ENCODE measurements at regions not wholly inside any gene's neighbourhood (a gene's known extent, or its start where the extent isn't known, plus 50 kb on each side); places are given as distances from the start of the nearest gene placed in this dataset.

DNA sequence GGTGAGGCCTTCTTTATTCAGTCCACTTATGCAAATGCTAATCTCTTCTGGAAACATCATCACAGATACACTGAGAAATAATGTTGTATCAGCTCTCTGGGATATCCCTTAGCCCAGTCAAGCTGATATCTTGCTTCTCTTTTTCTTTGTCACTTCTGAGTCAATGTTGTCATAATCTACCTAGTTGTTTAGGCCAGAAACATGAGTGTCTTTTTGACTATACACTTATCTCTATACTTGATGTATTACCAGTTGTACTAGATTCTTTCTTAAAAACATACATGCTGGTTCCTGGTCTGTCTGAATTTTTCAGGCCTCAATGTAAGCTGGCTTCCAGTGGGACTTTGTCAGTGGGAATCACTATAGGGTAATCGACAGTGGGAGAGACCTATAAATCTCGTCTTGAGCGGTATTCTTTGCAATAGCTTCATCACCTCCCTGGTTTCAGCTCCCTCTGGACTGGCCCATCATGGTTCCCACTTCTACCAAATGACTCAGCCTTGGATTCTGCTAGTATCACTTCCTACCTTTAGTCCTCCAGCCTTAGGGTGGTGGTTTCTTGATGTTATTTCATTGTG lies 135.2 kb upstream of the CYYR1 start:
- Histone ChIP-seq H3K4me1 (ENCODE audit: control insufficient read depth, insufficient read depth, low read length) (no peaks in the 10 kb centered on the region), H3K36me3 (ENCODE audit: control insufficient read depth in 2 of 2, insufficient read depth in 2 of 2, low read length in 2 of 2) (no peaks in the 10 kb centered on the region), H3K9ac (ENCODE audit: low read length in 2 of 2) (no peak overlapping the region), H3K27ac (ENCODE audit: low read length) (no peak overlapping the region), H3K9me3 (ENCODE audit: control insufficient read depth in 2 of 2, low read length in 2 of 2) (no peaks in the 10 kb centered on the region), H3K4me3 (ENCODE audit: low read length in 2 of 2) (no peak overlapping the region), H3K27me3 (ENCODE audit: control insufficient read depth in 1 of 2, insufficient read depth in 2 of 2, low read length in 2 of 2) (no peaks in the 10 kb centered on the region)

- Histone ChIP-seq H3K9me3 (ENCODE audit: control insufficient read depth in 2 of 2, low read length in 2 of 2) (no peaks in the 10 kb centered on the region), H3K4me1 (ENCODE audit: control insufficient read depth, insufficient read depth, low read length) (no peaks in the 10 kb centered on the region), H3K36me3 (ENCODE audit: control insufficient read depth in 2 of 2, insufficient read depth in 2 of 2, low read length in 2 of 2) (no peaks in the 10 kb centered on the region), H3K4me3 (ENCODE audit: low read length in 2 of 2) (no peak overlapping the region), H3K27ac (ENCODE audit: low read length) (no peak overlapping the region), H3K9ac (ENCODE audit: low read length in 2 of 2) (no peak overlapping the region), H3K27me3 (ENCODE audit: control insufficient read depth in 1 of 2, insufficient read depth in 2 of 2, low read length in 2 of 2) (no peaks in the 10 kb centered on the region)
Observed at GRCh38 chr21:26707246-26707645, 134.2 kb upstream of the CYYR1 start.

- no peak overlapping the region for H3K27ac ChIP-seq (ENCODE audit: low read length)
- no peaks in the 10 kb centered on the region for H3K9me3 ChIP-seq (ENCODE audit: control insufficient read depth in 2 of 2, low read length in 2 of 2)
- no peaks in the 10 kb centered on the region for H3K36me3 ChIP-seq (ENCODE audit: control insufficient read depth in 2 of 2, insufficient read depth in 2 of 2, low read length in 2 of 2)
- no peaks in the 10 kb centered on the region for H3K4me1 ChIP-seq (ENCODE audit: control insufficient read depth, insufficient read depth, low read length)
- H3K4me3 ChIP-seq (ENCODE audit: low read length in 2 of 2): no peak overlapping the region
- H3K27me3 ChIP-seq (ENCODE audit: control insufficient read depth in 1 of 2, insufficient read depth in 2 of 2, low read length in 2 of 2): no peaks in the 10 kb centered on the region
- no peak overlapping the region for H3K9ac ChIP-seq (ENCODE audit: low read length in 2 of 2)
Observed at GRCh38 chr21:26698416-26698815, 125.3 kb upstream of the CYYR1 start.

DNA sequence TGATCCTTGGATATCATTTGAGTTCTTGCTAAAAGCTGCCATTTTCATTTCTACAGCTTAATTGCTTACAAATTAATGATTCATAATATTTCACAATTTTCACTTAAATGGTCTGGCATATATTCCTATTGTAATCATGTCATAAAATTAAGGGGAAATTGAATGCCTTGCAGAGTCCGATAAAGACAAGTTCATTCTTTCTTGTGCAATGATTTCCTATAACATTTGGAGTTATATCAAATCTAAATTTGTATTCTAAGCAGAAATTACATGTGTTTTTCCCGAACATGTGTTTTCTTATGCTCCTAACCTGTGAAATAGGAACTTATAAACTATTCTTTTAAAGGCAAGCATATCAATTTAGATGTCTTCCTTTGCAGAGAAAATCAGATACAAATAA lies 118.3 kb upstream of the CYYR1 start:
- no peaks in the 10 kb centered on the region for H3K27me3 ChIP-seq (ENCODE audit: control insufficient read depth in 1 of 2, insufficient read depth in 2 of 2, low read length in 2 of 2)
- H3K9ac ChIP-seq (ENCODE audit: low read length in 2 of 2): no peak overlapping the region
- H3K4me1 ChIP-seq (ENCODE audit: control insufficient read depth, insufficient read depth, low read length): no peaks in the 10 kb centered on the region
- no peaks in the 10 kb centered on the region for H3K36me3 ChIP-seq (ENCODE audit: control insufficient read depth in 2 of 2, insufficient read depth in 2 of 2, low read length in 2 of 2)
- no peak overlapping the region for H3K4me3 ChIP-seq (ENCODE audit: low read length in 2 of 2)
- no peak overlapping the region for H3K27ac ChIP-seq (ENCODE audit: low read length)
- H3K9me3 ChIP-seq (ENCODE audit: control insufficient read depth in 2 of 2, low read length in 2 of 2): no peaks in the 10 kb centered on the region

DNA sequence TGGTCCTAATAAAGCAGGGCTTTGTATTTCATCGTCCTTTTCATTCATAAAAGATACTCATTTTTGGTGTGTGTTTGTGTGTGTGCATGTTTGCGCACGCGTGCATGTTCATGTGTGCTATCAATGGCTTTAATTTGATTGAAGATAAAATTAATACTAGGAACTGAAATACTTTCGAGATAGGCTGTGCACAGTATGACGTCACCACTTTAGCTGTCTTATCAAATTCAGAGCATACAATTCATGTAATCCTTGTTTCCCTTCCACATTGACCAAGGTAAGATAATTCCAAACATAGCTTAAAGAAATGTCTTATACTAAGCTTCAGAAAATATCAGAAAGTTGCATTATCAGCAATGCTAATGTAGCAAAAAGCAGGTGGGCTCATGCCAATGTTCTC lies 113.6 kb upstream of the CYYR1 start:
- no peaks in the 10 kb centered on the region for H3K27me3 ChIP-seq (ENCODE audit: control insufficient read depth in 1 of 2, insufficient read depth in 2 of 2, low read length in 2 of 2)
- H3K4me3 ChIP-seq (ENCODE audit: low read length in 2 of 2): no peak overlapping the region
- no peak overlapping the region for H3K27ac ChIP-seq (ENCODE audit: low read length)
- H3K4me1 ChIP-seq (ENCODE audit: control insufficient read depth, insufficient read depth, low read length): no peaks in the 10 kb centered on the region
- no peaks in the 10 kb centered on the region for H3K36me3 ChIP-seq (ENCODE audit: control insufficient read depth in 2 of 2, insufficient read depth in 2 of 2, low read length in 2 of 2)
- H3K9ac ChIP-seq (ENCODE audit: low read length in 2 of 2): no peak overlapping the region
- H3K9me3 ChIP-seq (ENCODE audit: control insufficient read depth in 2 of 2, low read length in 2 of 2): no peaks in the 10 kb centered on the region

DNA sequence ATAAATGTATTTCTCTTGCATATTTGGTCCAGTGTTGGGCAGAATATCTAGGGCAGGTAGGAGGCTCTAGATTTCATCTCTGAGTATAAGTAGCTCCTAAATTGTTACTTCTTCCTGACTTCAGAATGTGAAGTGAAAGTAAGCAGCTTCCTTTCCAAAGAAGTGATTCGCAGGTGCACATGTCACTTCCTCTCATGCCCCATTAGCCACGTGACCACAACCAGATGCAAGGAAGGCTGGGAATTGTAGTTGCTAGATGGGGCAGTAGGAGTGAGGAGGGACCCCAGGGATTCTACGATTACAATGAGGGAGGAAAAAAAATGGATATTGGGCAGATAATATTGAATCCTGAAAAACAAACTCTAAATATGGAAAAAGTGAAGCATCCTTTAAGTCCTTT lies 113.2 kb upstream of the CYYR1 start:
- no peak overlapping the region for H3K9ac ChIP-seq (ENCODE audit: low read length in 2 of 2)
- H3K9me3 ChIP-seq (ENCODE audit: control insufficient read depth in 2 of 2, low read length in 2 of 2): no peaks in the 10 kb centered on the region
- H3K27ac ChIP-seq (ENCODE audit: low read length): no peak overlapping the region
- no peak overlapping the region for H3K4me3 ChIP-seq (ENCODE audit: low read length in 2 of 2)
- no peaks in the 10 kb centered on the region for H3K27me3 ChIP-seq (ENCODE audit: control insufficient read depth in 1 of 2, insufficient read depth in 2 of 2, low read length in 2 of 2)
- H3K36me3 ChIP-seq (ENCODE audit: control insufficient read depth in 2 of 2, insufficient read depth in 2 of 2, low read length in 2 of 2): no peaks in the 10 kb centered on the region
- no peaks in the 10 kb centered on the region for H3K4me1 ChIP-seq (ENCODE audit: control insufficient read depth, insufficient read depth, low read length)

DNA sequence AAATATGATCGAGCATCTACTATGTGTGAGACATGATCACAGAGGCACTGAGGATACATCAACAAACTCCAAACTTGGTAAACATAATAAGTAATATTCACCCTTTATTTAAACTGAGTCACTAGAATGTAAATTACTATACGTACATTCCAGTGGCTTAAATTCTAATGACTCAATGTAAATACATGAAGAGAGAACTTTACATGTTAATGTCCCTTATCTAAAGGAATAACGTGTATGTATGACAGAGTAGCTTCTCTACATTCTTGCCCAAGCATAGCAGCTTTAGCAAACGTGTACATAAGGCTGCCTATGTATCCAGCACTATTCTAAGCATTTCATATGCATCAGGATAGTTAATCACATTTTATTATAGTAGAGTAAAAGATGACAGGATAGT lies 111.8 kb upstream of the CYYR1 start:
- H3K4me1 ChIP-seq (ENCODE audit: control insufficient read depth, insufficient read depth, low read length): no peaks in the 10 kb centered on the region
- no peak overlapping the region for H3K27ac ChIP-seq (ENCODE audit: low read length)
- H3K27me3 ChIP-seq (ENCODE audit: control insufficient read depth in 1 of 2, insufficient read depth in 2 of 2, low read length in 2 of 2): no peaks in the 10 kb centered on the region
- no peaks in the 10 kb centered on the region for H3K36me3 ChIP-seq (ENCODE audit: control insufficient read depth in 2 of 2, insufficient read depth in 2 of 2, low read length in 2 of 2)
- no peak overlapping the region for H3K9ac ChIP-seq (ENCODE audit: low read length in 2 of 2)
- H3K4me3 ChIP-seq (ENCODE audit: low read length in 2 of 2): no peak overlapping the region
- no peaks in the 10 kb centered on the region for H3K9me3 ChIP-seq (ENCODE audit: control insufficient read depth in 2 of 2, low read length in 2 of 2)

DNA sequence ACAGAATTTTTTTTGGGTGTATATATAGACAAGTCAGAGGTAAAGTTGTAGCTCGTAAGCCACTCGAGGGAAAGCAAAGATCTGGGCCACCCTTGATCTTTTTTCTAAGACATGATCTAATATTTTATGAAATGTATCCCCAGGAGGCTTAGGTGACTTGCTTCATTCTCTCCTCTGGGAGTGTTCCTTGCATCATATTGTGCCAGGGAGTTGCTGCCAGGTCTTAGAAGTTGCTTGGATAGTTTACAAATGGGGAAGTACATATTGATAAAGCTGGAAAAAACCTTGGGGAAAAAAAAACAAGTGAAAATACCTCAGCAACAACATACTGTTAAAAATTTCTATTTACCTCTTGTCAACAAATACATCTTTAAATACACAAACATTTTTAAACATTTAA lies 110.9 kb upstream of the CYYR1 start:
- H3K4me1 ChIP-seq (ENCODE audit: control insufficient read depth, insufficient read depth, low read length): no peaks in the 10 kb centered on the region
- H3K9ac ChIP-seq (ENCODE audit: low read length in 2 of 2): no peak overlapping the region
- H3K36me3 ChIP-seq (ENCODE audit: control insufficient read depth in 2 of 2, insufficient read depth in 2 of 2, low read length in 2 of 2): no peaks in the 10 kb centered on the region
- H3K27me3 ChIP-seq (ENCODE audit: control insufficient read depth in 1 of 2, insufficient read depth in 2 of 2, low read length in 2 of 2): no peaks in the 10 kb centered on the region
- no peaks in the 10 kb centered on the region for H3K9me3 ChIP-seq (ENCODE audit: control insufficient read depth in 2 of 2, low read length in 2 of 2)
- H3K27ac ChIP-seq (ENCODE audit: low read length): no peak overlapping the region
- H3K4me3 ChIP-seq (ENCODE audit: low read length in 2 of 2): no peak overlapping the region

GRCh38 chr21:26679284-26679683 lies 106.2 kb upstream of the CYYR1 start:
- no peaks in the 10 kb centered on the region for H3K9me3 ChIP-seq (ENCODE audit: control insufficient read depth in 2 of 2, low read length in 2 of 2)
- no peaks in the 10 kb centered on the region for H3K4me1 ChIP-seq (ENCODE audit: control insufficient read depth, insufficient read depth, low read length)
- H3K27ac ChIP-seq (ENCODE audit: low read length): no peak overlapping the region
- H3K36me3 ChIP-seq (ENCODE audit: control insufficient read depth in 2 of 2, insufficient read depth in 2 of 2, low read length in 2 of 2): no peaks in the 10 kb centered on the region
- H3K9ac ChIP-seq (ENCODE audit: low read length in 2 of 2): no peak overlapping the region
- no peaks in the 10 kb centered on the region for H3K27me3 ChIP-seq (ENCODE audit: control insufficient read depth in 1 of 2, insufficient read depth in 2 of 2, low read length in 2 of 2)
- H3K4me3 ChIP-seq (ENCODE audit: low read length in 2 of 2): no peak overlapping the region

DNA sequence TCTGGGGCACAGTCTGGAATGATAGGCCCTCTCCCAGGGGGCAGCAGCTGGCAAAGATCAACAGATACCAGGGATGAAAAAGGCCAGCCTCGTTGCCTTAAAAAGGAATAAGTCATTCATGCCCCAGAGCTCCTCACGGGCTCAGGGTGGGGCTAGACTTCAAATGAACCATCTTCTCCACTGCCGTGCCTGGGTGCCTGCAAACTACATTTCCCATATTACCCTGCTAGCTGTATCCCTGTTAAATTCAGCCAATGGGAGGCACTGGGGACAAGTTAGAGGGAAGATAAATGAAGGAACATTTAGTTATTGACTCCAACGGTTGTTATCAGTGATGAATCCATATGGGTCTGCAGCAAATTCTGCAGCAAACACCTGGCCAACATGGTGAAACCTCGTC lies 101.2 kb upstream of the CYYR1 start:
- H3K27me3 ChIP-seq (ENCODE audit: control insufficient read depth in 1 of 2, insufficient read depth in 2 of 2, low read length in 2 of 2): no peaks in the 10 kb centered on the region
- H3K9ac ChIP-seq (ENCODE audit: low read length in 2 of 2): no peak overlapping the region
- no peaks in the 10 kb centered on the region for H3K4me1 ChIP-seq (ENCODE audit: control insufficient read depth, insufficient read depth, low read length)
- H3K36me3 ChIP-seq (ENCODE audit: control insufficient read depth in 2 of 2, insufficient read depth in 2 of 2, low read length in 2 of 2): no peaks in the 10 kb centered on the region
- no peaks in the 10 kb centered on the region for H3K9me3 ChIP-seq (ENCODE audit: control insufficient read depth in 2 of 2, low read length in 2 of 2)
- no peak overlapping the region for H3K27ac ChIP-seq (ENCODE audit: low read length)
- H3K4me3 ChIP-seq (ENCODE audit: low read length in 2 of 2): no peak overlapping the region

- H3K27me3 ChIP-seq (ENCODE audit: control insufficient read depth in 1 of 2, insufficient read depth in 2 of 2, low read length in 2 of 2): no peaks in the 10 kb centered on the region
- peaks cover 0 to 3% of the 10 kb centered on the region in 2 donors for H3K9me3 ChIP-seq (ENCODE audit: control insufficient read depth in 2 of 2, low read length in 2 of 2)
- no peaks in the 10 kb centered on the region for H3K4me1 ChIP-seq (ENCODE audit: control insufficient read depth, insufficient read depth, low read length)
- no peaks in the 10 kb centered on the region for H3K36me3 ChIP-seq (ENCODE audit: control insufficient read depth in 2 of 2, insufficient read depth in 2 of 2, low read length in 2 of 2)
- H3K9ac ChIP-seq (ENCODE audit: low read length in 2 of 2): no peak overlapping the region
- H3K27ac ChIP-seq (ENCODE audit: low read length): no peak overlapping the region
- H3K4me3 ChIP-seq (ENCODE audit: low read length in 2 of 2): no peak overlapping the region
Observed at GRCh38 chr21:26669215-26669764, 96.2 kb upstream of the CYYR1 start.
